UCSD-AML1 (cell line): ENCODE measurements at regions not wholly inside any gene's neighbourhood (a gene's known extent, or its start where the extent isn't known, plus 50 kb on each side); places are given as distances from the start of the nearest gene placed in this dataset.
"Not testable (repeated sequence)": the region's sequence is repeated elsewhere in the genome, so short reads cannot be mapped to it uniquely, and the experiment has no call there.

Experiments
- DNase-seq: peaks from one replicate; lab custom pipeline; 2025; ENCODE audit not compliant: unreplicated experiment; lab: John Stamatoyannopoulos, UW

GRCh38 chr2:16034975-16035746 lies 94.8 kb downstream of the MYCN start:
- no peak for DNase-seq

- DNase-seq = no peak
These were observed 94.0 kb downstream of the MYCN start for GRCh38 chr2:16034151-16034974.

- DNase-seq = no peak
These were observed 92.6 kb downstream of the MYCN start for GRCh38 chr2:16033032-16033293.

GRCh38 chr2:16032282-16033031 lies 92.1 kb downstream of the MYCN start:
- no peak for DNase-seq

GRCh38 chr2:16031848-16032159 lies 91.5 kb downstream of the MYCN start:
- no peak for DNase-seq

GRCh38 chr2:16031058-16031847 lies 90.9 kb downstream of the MYCN start:
- DNase-seq = no peak

- DNase-seq = no peak
These were observed 90.1 kb downstream of the MYCN start for GRCh38 chr2:16030206-16031057.

GRCh38 chr2:16028644-16029043 lies 88.3 kb downstream of the MYCN start:
- no peak for DNase-seq

GRCh38 chr2:16026816-16027501 lies 86.6 kb downstream of the MYCN start:
- no peak for DNase-seq

- no peak for DNase-seq
These were observed 85.7 kb downstream of the MYCN start for GRCh38 chr2:16025876-16026640.

- DNase-seq = no peak
These were observed 85.0 kb downstream of the MYCN start for GRCh38 chr2:16025211-16025875.

GRCh38 chr2:16024628-16025027 lies 84.3 kb downstream of the MYCN start:
- not testable (repeated sequence) for DNase-seq

- DNase-seq = no peak
These were observed 83.4 kb downstream of the MYCN start for GRCh38 chr2:16023506-16024360.

GRCh38 chr2:16022548-16023240 lies 82.3 kb downstream of the MYCN start:
- no peak for DNase-seq

GRCh38 chr2:16021611-16022363 lies 81.4 kb downstream of the MYCN start:
- DNase-seq = no peak

GRCh38 chr2:16020389-16021008 lies 80.1 kb downstream of the MYCN start:
- no peak for DNase-seq
